ENCODE measurements at regions not wholly inside any gene's neighbourhood (a gene's known extent, or its start where the extent isn't known, plus 50 kb on each side); places are given as distances from the start of the nearest gene placed in this dataset.

DNA sequence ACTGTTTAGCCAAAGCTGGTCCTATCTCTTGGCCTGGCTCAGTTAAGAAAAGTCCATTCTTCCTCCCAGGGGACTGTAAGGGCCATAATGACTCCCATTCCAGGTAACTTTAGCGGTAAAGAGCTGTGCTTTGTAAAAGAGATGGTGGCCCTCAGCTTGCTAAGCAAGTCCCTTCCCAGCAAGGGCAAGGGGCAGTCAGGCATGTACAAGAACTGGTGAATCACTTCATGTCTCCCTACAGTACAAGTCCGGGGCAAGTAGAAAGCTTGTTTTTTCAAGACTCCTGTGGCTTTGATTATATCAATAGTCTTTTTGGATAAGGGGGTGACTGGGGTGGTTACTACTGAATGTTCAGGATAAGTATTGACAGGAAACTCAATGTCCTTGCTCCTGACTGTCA lies 88.9 kb downstream of the SLC25A15 start:
- TF ChIP-seq, protein P1, sequence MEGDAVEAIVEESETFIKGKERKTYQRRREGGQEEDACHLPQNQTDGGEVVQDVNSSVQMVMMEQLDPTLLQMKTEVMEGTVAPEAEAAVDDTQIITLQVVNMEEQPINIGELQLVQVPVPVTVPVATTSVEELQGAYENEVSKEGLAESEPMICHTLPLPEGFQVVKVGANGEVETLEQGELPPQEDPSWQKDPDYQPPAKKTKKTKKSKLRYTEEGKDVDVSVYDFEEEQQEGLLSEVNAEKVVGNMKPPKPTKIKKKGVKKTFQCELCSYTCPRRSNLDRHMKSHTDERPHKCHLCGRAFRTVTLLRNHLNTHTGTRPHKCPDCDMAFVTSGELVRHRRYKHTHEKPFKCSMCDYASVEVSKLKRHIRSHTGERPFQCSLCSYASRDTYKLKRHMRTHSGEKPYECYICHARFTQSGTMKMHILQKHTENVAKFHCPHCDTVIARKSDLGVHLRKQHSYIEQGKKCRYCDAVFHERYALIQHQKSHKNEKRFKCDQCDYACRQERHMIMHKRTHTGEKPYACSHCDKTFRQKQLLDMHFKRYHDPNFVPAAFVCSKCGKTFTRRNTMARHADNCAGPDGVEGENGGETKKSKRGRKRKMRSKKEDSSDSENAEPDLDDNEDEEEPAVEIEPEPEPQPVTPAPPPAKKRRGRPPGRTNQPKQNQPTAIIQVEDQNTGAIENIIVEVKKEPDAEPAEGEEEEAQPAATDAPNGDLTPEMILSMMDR (IDR thresholded peaks at IDR 0.05; ENCODE audit: low read depth, low read length): no peak
- DNase-seq (ENCODE audit: low read depth in 1 of 2, low spot score in 1 of 2): no peak
- Histone ChIP-seq H3K9me3 (ENCODE audit: low read depth) (no peaks in the 10 kb centered on the region), H3K36me3 (no peaks in the 10 kb centered on the region), H3K4me3 (no peak overlapping the region), H3K4me1 (ENCODE audit: low read depth) (no peaks in the 10 kb centered on the region), H3K27me3 (no peaks in the 10 kb centered on the region), H3K27ac (no peak overlapping the region)

DNA sequence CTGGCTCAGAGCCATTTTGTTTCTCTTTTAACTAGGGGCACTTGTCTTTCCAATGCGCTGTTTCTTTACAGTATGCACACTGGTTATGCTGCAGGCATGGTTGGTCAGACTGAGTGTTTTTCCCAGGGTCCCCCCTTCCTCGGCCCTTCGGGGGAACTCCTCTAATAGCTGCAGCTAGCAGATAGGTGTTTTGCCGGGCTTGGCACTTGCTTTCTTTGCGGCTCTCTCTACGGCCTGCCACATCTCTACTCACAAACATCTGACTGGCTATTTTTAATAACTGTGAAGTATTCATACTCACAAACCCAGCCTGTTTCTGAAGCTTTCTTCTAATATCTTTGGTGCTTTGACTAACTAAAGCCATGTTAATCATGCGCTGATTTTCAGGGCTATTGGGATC lies 89.4 kb downstream of the SLC25A15 start:
- Histone ChIP-seq H3K9me3 (ENCODE audit: low read depth) (no peaks in the 10 kb centered on the region), H3K4me3 (no peak overlapping the region), H3K4me1 (ENCODE audit: low read depth) (no peaks in the 10 kb centered on the region), H3K27ac (no peak overlapping the region), H3K27me3 (no peaks in the 10 kb centered on the region), H3K36me3 (no peaks in the 10 kb centered on the region)
- no peak for DNase-seq (ENCODE audit: low read depth in 1 of 2, low spot score in 1 of 2)
- TF ChIP-seq, protein P1 (IDR thresholded peaks at IDR 0.05; ENCODE audit: low read depth, low read length): no peak
